NB4 (cell line): ENCODE measurements at regions not wholly inside any gene's neighbourhood (a gene's known extent, or its start where the extent isn't known, plus 50 kb on each side); places are given as distances from the start of the nearest gene placed in this dataset.

ENCODE experiments used
- TF ChIP-seq, protein P1 (sequence below): IDR thresholded peaks from one replicate; pipeline ENCODE4 v1.5.1; 2012; ENCODE audit warnings: low read depth, low read length
- TF ChIP-seq, protein P2 (sequence below): IDR thresholded peaks from 2 replicates; pipeline ENCODE4 v1.6.1; 2011; ENCODE audit warnings: low read depth, low read length

DNA sequence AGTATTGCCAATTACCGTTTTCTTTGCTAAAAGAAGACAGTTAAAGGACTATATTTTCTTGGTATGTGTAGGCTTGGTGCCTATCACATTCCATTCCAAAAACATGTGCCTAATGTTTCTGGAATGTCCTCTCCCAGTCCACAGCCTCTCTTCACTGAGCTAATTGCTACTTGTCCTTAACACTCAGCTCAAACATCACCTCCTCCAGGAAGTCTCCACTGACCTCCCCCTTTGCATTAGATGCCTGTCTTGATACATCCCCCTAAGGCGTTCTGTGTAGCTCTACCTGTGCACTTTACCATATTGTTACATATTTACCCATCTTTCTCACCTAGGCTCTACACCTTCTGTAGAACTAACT, 195.6 kb upstream of the CAMK1G start:
- TF ChIP-seq, protein P1, sequence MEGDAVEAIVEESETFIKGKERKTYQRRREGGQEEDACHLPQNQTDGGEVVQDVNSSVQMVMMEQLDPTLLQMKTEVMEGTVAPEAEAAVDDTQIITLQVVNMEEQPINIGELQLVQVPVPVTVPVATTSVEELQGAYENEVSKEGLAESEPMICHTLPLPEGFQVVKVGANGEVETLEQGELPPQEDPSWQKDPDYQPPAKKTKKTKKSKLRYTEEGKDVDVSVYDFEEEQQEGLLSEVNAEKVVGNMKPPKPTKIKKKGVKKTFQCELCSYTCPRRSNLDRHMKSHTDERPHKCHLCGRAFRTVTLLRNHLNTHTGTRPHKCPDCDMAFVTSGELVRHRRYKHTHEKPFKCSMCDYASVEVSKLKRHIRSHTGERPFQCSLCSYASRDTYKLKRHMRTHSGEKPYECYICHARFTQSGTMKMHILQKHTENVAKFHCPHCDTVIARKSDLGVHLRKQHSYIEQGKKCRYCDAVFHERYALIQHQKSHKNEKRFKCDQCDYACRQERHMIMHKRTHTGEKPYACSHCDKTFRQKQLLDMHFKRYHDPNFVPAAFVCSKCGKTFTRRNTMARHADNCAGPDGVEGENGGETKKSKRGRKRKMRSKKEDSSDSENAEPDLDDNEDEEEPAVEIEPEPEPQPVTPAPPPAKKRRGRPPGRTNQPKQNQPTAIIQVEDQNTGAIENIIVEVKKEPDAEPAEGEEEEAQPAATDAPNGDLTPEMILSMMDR, result no peak
- TF ChIP-seq, protein P2, sequence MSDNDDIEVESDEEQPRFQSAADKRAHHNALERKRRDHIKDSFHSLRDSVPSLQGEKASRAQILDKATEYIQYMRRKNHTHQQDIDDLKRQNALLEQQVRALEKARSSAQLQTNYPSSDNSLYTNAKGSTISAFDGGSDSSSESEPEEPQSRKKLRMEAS, result no peak
